ENCODE measurements at regions not wholly inside any gene's neighbourhood (a gene's known extent, or its start where the extent isn't known, plus 50 kb on each side); places are given as distances from the start of the nearest gene placed in this dataset.

- ChIA-PET POLR2A (no interaction called here), CTCF (no interaction called here)
- H4K20me1 ChIP-seq (replicated peaks; ENCODE audit: control insufficient read depth, extremely low read depth, insufficient read depth, low read length) = no peaks in the 10 kb centered on the region
- no peak overlapping the region for H3K4me2 ChIP-seq (ENCODE audit: insufficient read depth, low read length)
- DNase-seq (ENCODE audit: low read depth, low spot score) = no peak
- dilution Hi-C loops (cut with MboI; ENCODE audit: extremely low pct_ligation_motif_present, low sequenced_read_pairs) = no loop called here
- no peak overlapping the region for H3K4me3 ChIP-seq (replicated peaks in 1 of 3; ENCODE audit: insufficient read depth in 1 of 3, low read depth in 1 of 3, low read length in 3 of 3)
- intact Hi-C loops (cut with micrococcal nuclease) = no loop called here
- H3K27me3 ChIP-seq (ENCODE audit: control insufficient read depth in 2 of 2, insufficient read depth in 2 of 2, low read length in 2 of 2) = no peaks in the 10 kb centered on the region
- BruUV-seq (replicated peaks) = no TSS peak
- TF ChIP-seq POLR2A (IDR thresholded peaks at IDR 0.05; ENCODE audit: low read depth, low read length) = no peak
- no peak for TF ChIP-seq FOS (IDR thresholded peaks at IDR 0.05; ENCODE audit: borderline replicate concordance, insufficient read depth, low read length)
- TF ChIP-seq CTCF (IDR thresholded peaks at IDR 0.05; ENCODE audit: extremely low read depth in 1 of 2, insufficient read depth in 1 of 2, low read depth in 1 of 2, low read length in 2 of 2) = no peak
- no peak for TF ChIP-seq POLR2AphosphoS5 (IDR thresholded peaks at IDR 0.05; ENCODE audit: insufficient read depth, low read depth, low read length)
- no peak for TF ChIP-seq MAX (IDR thresholded peaks at IDR 0.05; ENCODE audit: insufficient read depth, insufficient read length)
- TF ChIP-seq GATA2 (IDR thresholded peaks at IDR 0.05; ENCODE audit: insufficient read depth, insufficient read length, low read depth, low read length) = no peak
- no peak for TF ChIP-seq EZH2 (IDR thresholded peaks at IDR 0.05; ENCODE audit: borderline replicate concordance, low read depth, low read length, severe bottlenecking)
- no peak for TF ChIP-seq JUN (IDR thresholded peaks at IDR 0.05; ENCODE audit: borderline replicate concordance, insufficient read depth, insufficient read length, low read depth)
- no peak for TF ChIP-seq MYC (IDR thresholded peaks at IDR 0.05; ENCODE audit: low read depth, low read length)
- H3K36me3 ChIP-seq (ENCODE audit: control insufficient read depth in 2 of 2, extremely low read depth in 1 of 2, insufficient read depth in 2 of 2, low read length in 2 of 2) = no peaks in the 10 kb centered on the region
- no peaks in the 10 kb centered on the region for H3K4me1 ChIP-seq (ENCODE audit: control insufficient read depth, extremely low read depth, insufficient read depth, low read length)
- no peak overlapping the region for H3K27ac ChIP-seq (ENCODE audit: insufficient read depth, low read depth, low read length)
- no peak overlapping the region for H2AFZ ChIP-seq (ENCODE audit: low read depth, low read length)
- no peak overlapping the region for H3K9ac ChIP-seq (replicated peaks; ENCODE audit: extremely low read depth, insufficient read depth, low read length)
- H3K9me3 ChIP-seq (replicated peaks; ENCODE audit: control insufficient read depth, insufficient read depth, low read length) = peaks cover 4% of the 10 kb centered on the region
- FAIRE-seq = no peak
- no peaks in the 10 kb centered on the region for H3K9me1 ChIP-seq (replicated peaks; ENCODE audit: control insufficient read depth, extremely low read depth, insufficient read depth, low read length)
- no peaks in the 10 kb centered on the region for H3K79me2 ChIP-seq (ENCODE audit: control insufficient read depth, insufficient read depth, low read length)
Measured at GRCh38 chr12:115840159-115840558, 437.3 kb downstream of the MED13L start.

Measured in endothelial cell of umbilical vein (primary cell).